Tibial artery (tissue), 4 donors: ENCODE measurements at regions not wholly inside any gene's neighbourhood (a gene's known extent, or its start where the extent isn't known, plus 50 kb on each side); places are given as distances from the start of the nearest gene placed in this dataset.

Experiments
- DNase-seq, 2 donors: peaks; one replicate each; pipeline ENCODE4 v3.0.0-alpha.2; 2019
- H3K27ac ChIP-seq, 2 donors: fragments of 200-600 bp; sonication (generic) in 1 of 2; 1 replicate in 1 of 2; 2 replicates in 1 of 2; pipeline ENCODE4 v1.5.1; 2018 to 2019; ENCODE audit warnings: mild to moderate bottlenecking in 1 of 2
- H3K27me3 ChIP-seq, 2 donors: fragments of 200-600 bp; sonication (generic) in 1 of 2; one replicate each; pipeline versions ENCODE4 v1.5.1 to v1.6.0; 2016 to 2019
- H3K36me3 ChIP-seq, 3 donors: fragments of 200-600 bp; sonication (generic) in 2 of 3; one replicate each; pipeline ENCODE4 v1.5.1; 2016 to 2019; ENCODE audit warnings: mild to moderate bottlenecking in 2 of 3
- H3K4me1 ChIP-seq, 4 donors: fragments of 200-600 bp; sonication (generic) in 2 of 4; 1 replicate in 3 of 4; 2 replicates in 1 of 4; pipeline ENCODE4 v1.5.1; 2016 to 2019
- H3K4me3 ChIP-seq, 2 donors: fragments of 200-600 bp; sonication (generic) in 1 of 2; 1 replicate in 1 of 2; 2 replicates in 1 of 2; pipeline ENCODE4 v1.5.1; 2018 to 2019; ENCODE audit warnings: mild to moderate bottlenecking in 2 of 2
- H3K9me3 ChIP-seq, 3 donors: fragments of 200-600 bp; sonication (generic) in 1 of 3; one replicate each; pipeline ENCODE4 v1.5.1; 2016 to 2019
- CTCF ChIP-seq, 2 experiments: fragments of 200-600 bp in 1 of 2; fragments of 450-650 bp in 1 of 2; IDR thresholded peaks; one replicate each; pipeline ENCODE4 v1.5.1; 2017 to 2019; ENCODE audit warnings: antibody characterized with exemption in 2 of 2, mild to moderate bottlenecking in 1 of 2, moderate library complexity in 1 of 2
- intact Hi-C: fragments of 100-400 bp; cut with DNase I; formaldehyde crosslinking; loops from one replicate; pipeline ENCODE4 v1.15.0; 2023; ENCODE audit warnings: low total_unique reads

DNA sequence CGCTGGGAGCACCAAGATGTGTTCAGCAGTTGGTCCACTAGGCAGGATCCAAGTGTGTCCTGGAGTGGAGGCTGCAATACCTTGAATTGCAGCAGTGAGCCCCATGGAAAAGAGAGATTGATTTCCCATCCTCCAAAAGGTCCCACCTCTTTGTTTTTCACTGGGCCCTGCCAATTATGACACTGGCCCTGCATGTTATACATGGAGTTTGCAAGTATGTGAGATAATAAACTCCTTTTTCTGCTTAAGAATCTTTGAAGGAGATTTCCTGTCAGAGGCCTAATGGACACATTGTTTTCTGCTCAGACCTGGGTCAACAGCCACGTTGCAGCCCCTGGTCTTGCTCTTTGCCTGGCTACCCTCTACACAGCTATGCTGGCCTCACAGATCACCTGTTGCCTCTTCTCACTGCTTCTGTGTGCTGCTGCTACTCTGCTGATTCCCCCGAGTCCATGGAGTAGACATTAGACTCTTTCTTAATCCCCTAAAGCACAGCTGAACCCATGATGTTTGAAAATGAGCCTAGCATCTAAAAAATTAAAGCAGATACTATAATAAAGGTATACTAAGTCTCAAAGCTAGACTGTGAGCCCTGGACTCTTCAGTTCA lies 341.9 kb upstream of the CDH11 start:
- no peak overlapping the region for H3K4me3 ChIP-seq
- H3K36me3 ChIP-seq: no peaks in the 10 kb centered on the region
- intact Hi-C loops: no loop called here
- H3K4me1 ChIP-seq: no peaks in the 10 kb centered on the region
- no peaks in the 10 kb centered on the region for H3K9me3 ChIP-seq
- DNase-seq: no peak
- no peaks in the 10 kb centered on the region for H3K27me3 ChIP-seq
- H3K27ac ChIP-seq: no peak overlapping the region
- TF ChIP-seq CTCF (IDR thresholded peaks at IDR 0.05): no peak

DNA sequence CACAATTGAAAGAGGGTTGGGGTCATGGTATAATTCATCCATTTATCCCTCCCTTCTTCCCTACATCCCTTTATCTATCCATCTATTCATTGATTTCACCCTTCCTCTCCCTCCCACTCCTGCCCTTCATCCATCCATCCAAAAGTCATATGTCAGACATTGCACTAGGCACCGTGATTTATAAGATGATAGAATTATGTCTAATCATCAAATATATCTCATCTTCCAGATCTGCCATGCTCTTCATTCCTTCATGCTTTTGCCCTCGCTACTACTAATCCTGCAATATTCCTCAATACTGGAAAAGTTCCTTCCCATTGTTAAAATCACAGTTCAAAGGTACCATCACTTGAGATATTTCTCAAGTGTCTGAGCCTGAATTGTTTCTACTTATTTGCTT lies 335.2 kb upstream of the CDH11 start:
- no peak overlapping the region for H3K4me3 ChIP-seq
- no peaks in the 10 kb centered on the region for H3K9me3 ChIP-seq
- intact Hi-C loops: no loop called here
- no peaks in the 10 kb centered on the region for H3K4me1 ChIP-seq
- no peak overlapping the region for H3K27ac ChIP-seq
- no peaks in the 10 kb centered on the region for H3K27me3 ChIP-seq
- DNase-seq: no peak
- no peaks in the 10 kb centered on the region for H3K36me3 ChIP-seq
- no peak for TF ChIP-seq CTCF (IDR thresholded peaks at IDR 0.05)

DNA sequence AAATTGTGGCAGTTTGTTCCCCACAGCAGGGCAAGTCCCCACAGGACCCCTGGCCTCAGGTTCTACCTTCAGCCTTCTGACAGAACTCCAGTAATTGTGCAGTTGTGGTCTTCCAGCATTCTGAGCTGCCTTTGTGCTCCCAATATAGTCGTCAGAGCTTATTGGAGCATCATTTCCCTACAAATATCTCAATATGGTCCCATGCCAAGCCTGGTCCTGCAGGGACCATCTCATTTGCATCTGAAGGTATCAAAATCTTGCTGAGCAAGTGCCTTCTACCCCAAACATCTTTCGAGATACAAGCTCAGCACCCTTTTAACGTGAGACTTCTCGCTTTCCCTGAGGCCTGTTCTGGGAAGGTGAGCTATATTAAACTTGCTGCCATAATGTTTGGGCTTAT lies 333.9 kb upstream of the CDH11 start:
- DNase-seq: no peak
- Histone ChIP-seq H3K27me3 (no peaks in the 10 kb centered on the region), H3K4me1 (no peaks in the 10 kb centered on the region), H3K36me3 (no peaks in the 10 kb centered on the region), H3K9me3 (no peaks in the 10 kb centered on the region), H3K4me3 (no peak overlapping the region), H3K27ac (no peak overlapping the region)
- no peak for TF ChIP-seq CTCF (IDR thresholded peaks at IDR 0.05)
- intact Hi-C loops: no loop called here

DNA sequence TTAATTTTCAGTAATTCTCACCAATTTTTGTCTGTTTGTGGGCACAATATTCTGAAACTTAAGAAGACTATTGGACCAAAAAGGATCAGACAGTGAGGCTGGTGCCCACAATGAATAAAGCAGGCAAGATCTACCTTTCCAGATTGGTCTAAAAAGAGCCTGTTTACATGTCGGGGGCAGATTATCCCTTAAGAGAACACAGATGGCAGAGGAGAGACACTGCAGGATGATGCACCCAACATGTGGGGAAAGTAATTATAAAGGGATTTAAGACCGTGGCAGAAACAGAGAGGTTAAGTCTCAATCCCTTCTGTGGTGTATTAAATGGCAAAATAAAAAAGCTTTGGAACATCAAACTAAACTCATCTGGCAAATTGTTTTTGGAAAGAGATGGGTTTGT lies 331.8 kb upstream of the CDH11 start:
- H3K27ac ChIP-seq: no peak overlapping the region
- no peaks in the 10 kb centered on the region for H3K9me3 ChIP-seq
- no peak overlapping the region for H3K4me3 ChIP-seq
- no peaks in the 10 kb centered on the region for H3K27me3 ChIP-seq
- intact Hi-C loops: no loop called here
- DNase-seq: no peak
- H3K36me3 ChIP-seq: no peaks in the 10 kb centered on the region
- H3K4me1 ChIP-seq: no peaks in the 10 kb centered on the region
- no peak for TF ChIP-seq CTCF (IDR thresholded peaks at IDR 0.05)

DNA sequence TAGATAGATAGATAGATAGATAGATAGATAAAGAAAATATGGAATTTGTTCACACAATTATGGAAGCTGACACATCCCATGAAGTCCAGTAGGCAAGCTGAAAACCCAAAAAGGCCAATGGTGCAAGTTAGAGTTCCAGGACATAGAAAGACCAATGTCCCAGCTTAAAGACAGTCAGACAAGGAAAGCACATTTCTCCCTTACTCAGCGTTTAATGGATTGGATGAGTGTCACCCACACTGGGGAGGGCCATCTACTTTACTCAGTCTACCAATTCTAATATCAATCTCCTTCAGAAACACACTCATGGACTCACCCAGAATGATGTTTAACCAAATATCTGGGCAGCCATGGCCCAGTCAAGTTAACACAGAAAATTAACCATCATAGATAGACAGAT lies 327.7 kb upstream of the CDH11 start:
- intact Hi-C loops: no loop called here
- Histone ChIP-seq H3K36me3 (no peaks in the 10 kb centered on the region), H3K4me1 (no peaks in the 10 kb centered on the region), H3K27ac (no peak overlapping the region), H3K9me3 (peaks cover 0 to 4% (median 0%) of the 10 kb centered on the region in 3 donors), H3K4me3 (no peak overlapping the region), H3K27me3 (no peaks in the 10 kb centered on the region)
- DNase-seq: no peak
- TF ChIP-seq CTCF (IDR thresholded peaks at IDR 0.05): no peak

- peaks cover 0 to 4% (median 0%) of the 10 kb centered on the region in 3 donors for H3K9me3 ChIP-seq
- no peaks in the 10 kb centered on the region for H3K4me1 ChIP-seq
- no peak overlapping the region for H3K27ac ChIP-seq
- no peaks in the 10 kb centered on the region for H3K27me3 ChIP-seq
- no peak for TF ChIP-seq CTCF (IDR thresholded peaks at IDR 0.05)
- no peaks in the 10 kb centered on the region for H3K36me3 ChIP-seq
- no peak for DNase-seq
- intact Hi-C loops: no loop called here
- H3K4me3 ChIP-seq: no peak overlapping the region
Measured at GRCh38 chr16:65446427-65446826, 324.6 kb upstream of the CDH11 start.
